GM12891 (cell line): ENCODE measurements at regions not wholly inside any gene's neighbourhood (a gene's known extent, or its start where the extent isn't known, plus 50 kb on each side); places are given as distances from the start of the nearest gene placed in this dataset.

Source experiments
- POLR2A ChIP-seq: IDR thresholded peaks from 2 replicates; pipeline ENCODE4 v1.6.1; 2011; ENCODE audit warnings: low read depth, low read length, control low read depth
- POU2F2 ChIP-seq: IDR thresholded peaks from 2 replicates; pipeline ENCODE4 v1.6.1; 2011; ENCODE audit warnings: low read depth, mild to moderate bottlenecking, control low read depth, low read length, moderate library complexity
- TAF1 ChIP-seq: IDR thresholded peaks from 2 replicates; pipeline ENCODE4 v1.6.1; 2011; ENCODE audit warnings: low read depth, low read length, control low read depth

GRCh38 chrX:2550328-2551020, 49.7 kb upstream of the DHRSX start:
- TF ChIP-seq TAF1 (no peak), POU2F2 (no peak), POLR2A (no peak)
